HEK293 (cell line): ENCODE measurements at regions not wholly inside any gene's neighbourhood (a gene's known extent, or its start where the extent isn't known, plus 50 kb on each side); places are given as distances from the start of the nearest gene placed in this dataset.

Source experiments
- HIC1 ChIP-seq: fragments of 450-650 bp; formaldehyde crosslinking; IDR thresholded peaks from 2 replicates; pipeline ENCODE4 v1.5.1; 2016; ENCODE audit warnings: missing biosample characterization, missing genetic modification characterization
- IKZF3 ChIP-seq: fragments of 450-650 bp; IDR thresholded peaks from 2 replicates; pipeline ENCODE4 v1.5.0; 2018; ENCODE audit warnings: missing biosample characterization, mild to moderate bottlenecking, missing genetic modification characterization, moderate library complexity
- MEIS1 ChIP-seq: sonication (generic); formaldehyde crosslinking; IDR thresholded peaks from 2 replicates; pipeline ENCODE4 v1.8.1; 2022; ENCODE audit warnings: missing genetic modification reagents, mild to moderate bottlenecking, borderline replicate concordance
- SETDB1 ChIP-seq: IDR thresholded peaks from one replicate; pipeline ENCODE4 v1.6.1; 2017; ENCODE audit warnings: mild to moderate bottlenecking, low read length, moderate library complexity, mixed read lengths; ENCODE audit not compliant: insufficient read length
- TCF7L2 ChIP-seq: IDR thresholded peaks from 2 replicates; pipeline ENCODE4 v1.6.1; 2011; ENCODE audit warnings: low read depth, mild to moderate bottlenecking, inconsistent platforms, low read length, moderate library complexity, borderline replicate concordance
- ZNF239 ChIP-seq: fragments of 450-650 bp; formaldehyde crosslinking; IDR thresholded peaks from 2 replicates; pipeline ENCODE4 v1.5.1; 2016; ENCODE audit warnings: missing biosample characterization, missing genetic modification characterization
- TF ChIP-seq, protein P1 (sequence below): fragments of 450-650 bp; formaldehyde crosslinking; IDR thresholded peaks from 2 replicates; pipeline ENCODE4 v1.5.1; 2016; ENCODE audit warnings: missing biosample characterization, missing genetic modification characterization

GRCh38 chr11:101357771-101358170 lies 226.0 kb downstream of the TRPC6 start:
- TF ChIP-seq MEIS1 (CRISPR knock-in tag) (no peak), TCF7L2 (no peak), ZNF239 (no peak), HIC1 (no peak), IKZF3 (tag by site-specific recombination) (no peak), SETDB1 (no peak)
- TF ChIP-seq, protein P1, sequence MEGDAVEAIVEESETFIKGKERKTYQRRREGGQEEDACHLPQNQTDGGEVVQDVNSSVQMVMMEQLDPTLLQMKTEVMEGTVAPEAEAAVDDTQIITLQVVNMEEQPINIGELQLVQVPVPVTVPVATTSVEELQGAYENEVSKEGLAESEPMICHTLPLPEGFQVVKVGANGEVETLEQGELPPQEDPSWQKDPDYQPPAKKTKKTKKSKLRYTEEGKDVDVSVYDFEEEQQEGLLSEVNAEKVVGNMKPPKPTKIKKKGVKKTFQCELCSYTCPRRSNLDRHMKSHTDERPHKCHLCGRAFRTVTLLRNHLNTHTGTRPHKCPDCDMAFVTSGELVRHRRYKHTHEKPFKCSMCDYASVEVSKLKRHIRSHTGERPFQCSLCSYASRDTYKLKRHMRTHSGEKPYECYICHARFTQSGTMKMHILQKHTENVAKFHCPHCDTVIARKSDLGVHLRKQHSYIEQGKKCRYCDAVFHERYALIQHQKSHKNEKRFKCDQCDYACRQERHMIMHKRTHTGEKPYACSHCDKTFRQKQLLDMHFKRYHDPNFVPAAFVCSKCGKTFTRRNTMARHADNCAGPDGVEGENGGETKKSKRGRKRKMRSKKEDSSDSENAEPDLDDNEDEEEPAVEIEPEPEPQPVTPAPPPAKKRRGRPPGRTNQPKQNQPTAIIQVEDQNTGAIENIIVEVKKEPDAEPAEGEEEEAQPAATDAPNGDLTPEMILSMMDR (tag by site-specific recombination): no peak
